Kidney (tissue), 13 donors: ENCODE measurements at regions not wholly inside any gene's neighbourhood (a gene's known extent, or its start where the extent isn't known, plus 50 kb on each side); places are given as distances from the start of the nearest gene placed in this dataset.

Experiments used
- DNase-seq, 5 donors: peaks; one replicate each; pipeline ENCODE4 v3.0.0-alpha.2; 2013 to 2020
- FAIRE-seq: peaks from 2 replicates; lab custom pipeline; 2012; peaks lifted over from hg19 to GRCh38; lab: Jason Lieb, UNC
- H3K27ac ChIP-seq, 2 donors: one replicate each; pipeline ENCODE4 v1.7.0; 2013; ENCODE audit warnings: low read depth in 2 of 2, low read length in 2 of 2, inconsistent platforms in 1 of 2
- H3K27me3 ChIP-seq: one replicate; pipeline ENCODE4 v1.7.1; 2013; ENCODE audit warnings: low read length, inconsistent platforms; ENCODE audit not compliant: control insufficient read depth, insufficient read depth
- H3K36me3 ChIP-seq, 3 donors: one replicate each; pipeline versions ENCODE4 v1.7.0 to v1.7.1; 2013; ENCODE audit warnings: low read length in 3 of 3, control low read depth in 1 of 3, inconsistent platforms in 1 of 3; ENCODE audit not compliant: insufficient read depth in 3 of 3, control insufficient read depth in 2 of 3
- H3K4me1 ChIP-seq, 3 donors: one replicate each; pipeline versions ENCODE4 v1.7.0 to v1.7.1; 2013; ENCODE audit warnings: low read length in 3 of 3, inconsistent platforms in 1 of 3, low read depth in 1 of 3; ENCODE audit not compliant: control insufficient read depth in 2 of 3, insufficient read depth in 2 of 3
- H3K4me3 ChIP-seq, 3 donors: one replicate each; pipeline versions ENCODE4 v1.7.0 to v1.8.1; 2013; ENCODE audit warnings: low read length in 3 of 3, control low read depth in 1 of 3, inconsistent platforms in 1 of 3
- H3K9ac ChIP-seq, 3 donors: one replicate each; pipeline versions ENCODE4 v1.7.0 to v1.7.1; 2013; ENCODE audit warnings: low read length in 3 of 3, control low read depth in 1 of 3, inconsistent platforms in 1 of 3
- H3K9me3 ChIP-seq, 3 donors: one replicate each; pipeline versions ENCODE4 v1.7.0 to v1.7.1; 2013; ENCODE audit warnings: low read length in 3 of 3, control low read depth in 1 of 3, inconsistent platforms in 1 of 3; ENCODE audit not compliant: control insufficient read depth in 2 of 3, insufficient read depth in 1 of 3
- CTCF ChIP-seq: IDR thresholded peaks from 3 replicates; pipeline ENCODE4 v1.5.1; 2012; ENCODE audit warnings: mild to moderate bottlenecking, moderate library complexity, borderline replicate concordance; ENCODE audit not compliant: insufficient read depth; ENCODE audit errors: extremely low read depth
- intact Hi-C: fragments of 100-400 bp; cut with DNase I; formaldehyde crosslinking; loops from one replicate; pipeline ENCODE4 v1.11.1; 2022
- donor health status: control.
- donor health status: control.
- donor health status: control.
- donor health status: control.
- donor health status: control.
- donor health status: DM: yes; HTN: yes; CAD: no.
- donor health status: Normal renal cell carcinoma (clear cell type).

DNA sequence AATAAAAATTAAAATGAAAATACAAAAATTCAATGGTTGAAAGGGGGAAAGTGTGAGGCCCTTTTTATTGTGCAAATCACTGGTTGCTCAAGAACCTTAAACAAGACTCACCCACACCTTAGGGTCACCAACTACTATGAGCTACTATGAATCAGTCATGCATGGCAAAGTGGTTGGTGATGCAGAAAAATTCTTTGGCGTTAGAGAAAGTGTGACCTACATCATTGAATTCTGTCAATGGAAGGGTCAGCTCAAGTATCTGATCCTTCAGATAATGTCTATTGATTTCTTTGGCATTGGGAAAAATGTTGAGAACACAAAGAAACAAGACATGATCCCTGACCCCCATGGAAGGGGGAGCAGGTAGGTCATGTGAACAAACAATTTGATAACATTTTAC, 149.7 kb upstream of the ADCY2 start:
- TF ChIP-seq CTCF, result no peak
- no peaks in the 10 kb centered on the region for H3K36me3 ChIP-seq
- intact Hi-C loops, result no loop called here
- H3K9ac ChIP-seq, result no peak overlapping the region
- H3K9me3 ChIP-seq, result no peaks in the 10 kb centered on the region
- H3K27me3 ChIP-seq, result no peaks in the 10 kb centered on the region
- no peak overlapping the region for H3K27ac ChIP-seq
- FAIRE-seq (no peak), DNase-seq (peak in 1 of 5 donors; percentile 17)
- no peaks in the 10 kb centered on the region for H3K4me1 ChIP-seq
- no peak overlapping the region for H3K4me3 ChIP-seq

DNA sequence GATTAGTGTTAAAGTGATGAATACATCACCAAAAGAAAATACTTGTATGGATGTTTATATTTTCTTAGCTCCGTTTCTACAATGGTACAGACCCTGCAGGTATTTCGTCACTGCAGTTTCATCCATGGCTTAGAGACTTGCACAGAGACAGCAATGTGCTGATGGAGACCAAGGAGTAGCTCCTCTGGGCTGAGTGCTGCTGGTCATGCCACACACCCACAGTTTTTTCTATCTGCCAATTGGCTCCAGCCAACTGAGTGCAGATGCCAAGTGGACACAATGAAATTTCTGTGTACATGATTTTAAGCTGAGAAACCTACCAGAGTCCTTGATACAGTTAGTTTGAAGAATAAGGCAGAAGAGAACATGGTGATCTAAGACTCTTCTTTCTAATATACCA, 145.9 kb upstream of the ADCY2 start:
- Histone ChIP-seq H3K27ac (no peak overlapping the region), H3K27me3 (no peaks in the 10 kb centered on the region), H3K4me3 (no peak overlapping the region), H3K9ac (no peak overlapping the region), H3K9me3 (no peaks in the 10 kb centered on the region), H3K4me1 (no peaks in the 10 kb centered on the region), H3K36me3 (no peaks in the 10 kb centered on the region)
- no peak for TF ChIP-seq CTCF
- DNase-seq, result no peak
- no peak for FAIRE-seq
- intact Hi-C loops, result no loop called here

- TF ChIP-seq CTCF, result no peak
- Histone ChIP-seq H3K9ac (no peak overlapping the region), H3K36me3 (no peaks in the 10 kb centered on the region), H3K9me3 (no peaks in the 10 kb centered on the region), H3K4me1 (no peaks in the 10 kb centered on the region), H3K27me3 (no peaks in the 10 kb centered on the region), H3K27ac (no peak overlapping the region), H3K4me3 (no peak overlapping the region)
- intact Hi-C loops, result no loop called here
- DNase-seq, result no peak
- FAIRE-seq, result no peak
Observed at GRCh38 chr5:7250611-7251010, 145.3 kb upstream of the ADCY2 start.

GRCh38 chr5:7251132-7251531, 144.8 kb upstream of the ADCY2 start:
- Histone ChIP-seq H3K27ac (no peak overlapping the region), H3K4me1 (no peaks in the 10 kb centered on the region), H3K4me3 (no peak overlapping the region), H3K9ac (no peak overlapping the region), H3K36me3 (no peaks in the 10 kb centered on the region), H3K9me3 (no peaks in the 10 kb centered on the region), H3K27me3 (no peaks in the 10 kb centered on the region)
- FAIRE-seq (no peak), DNase-seq (no peak)
- intact Hi-C loops, result no loop called here
- TF ChIP-seq CTCF, result no peak
